RPMI8226 (cell line): ENCODE measurements at regions not wholly inside any gene's neighbourhood (a gene's known extent, or its start where the extent isn't known, plus 50 kb on each side); places are given as distances from the start of the nearest gene placed in this dataset.
A peak's percentile ranks its signal among the peaks of the same experiment; 100 is the strongest.
"Not testable (repeated sequence)": the region's sequence is repeated elsewhere in the genome, so short reads cannot be mapped to it uniquely, and the experiment has no call there.

Source experiments
- DNase-seq: peaks from one replicate; pipeline ENCODE4 v3.0.0-alpha.2; 2015

DNA sequence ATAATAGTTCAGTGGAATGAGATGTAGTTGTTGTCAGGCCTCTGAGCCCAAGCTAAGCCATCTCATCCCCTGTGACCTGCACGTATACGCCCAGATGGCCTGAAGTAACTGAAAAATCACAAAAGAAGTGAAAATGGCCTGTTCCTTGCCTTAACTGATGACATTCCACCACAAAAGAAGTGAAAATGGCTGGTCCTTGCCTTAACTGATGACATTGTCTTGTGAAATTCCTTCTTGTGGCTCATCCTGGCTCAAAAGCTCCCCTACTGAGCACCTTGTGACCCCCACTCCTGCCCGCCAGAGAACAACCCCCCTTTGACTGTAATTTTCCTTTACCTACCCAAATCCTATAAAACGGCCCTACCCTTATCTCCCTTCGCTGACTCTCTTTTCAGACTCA is 361.4 kb upstream of the ARRDC3 start:
- DNase-seq: not testable (repeated sequence)

DNA sequence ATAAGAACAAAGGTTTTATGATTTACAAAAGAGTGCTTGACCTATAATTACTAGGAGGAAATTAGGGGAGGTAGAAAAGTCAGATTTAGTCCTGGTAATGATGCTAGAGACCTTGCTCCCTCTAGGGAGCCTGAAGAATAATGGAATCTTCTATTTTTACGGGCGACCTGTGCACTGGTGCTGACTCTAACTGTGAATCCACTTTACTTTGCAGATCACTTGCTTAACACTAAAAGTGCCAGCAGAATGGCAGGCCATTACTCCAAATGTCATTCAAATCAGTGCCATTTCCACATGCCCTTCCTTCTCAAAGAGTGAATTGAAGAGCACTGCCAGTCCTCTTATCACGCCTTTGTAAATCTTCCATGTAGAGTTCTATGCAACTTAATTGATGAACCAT is 359.4 kb upstream of the ARRDC3 start:
- no peak for DNase-seq

DNA sequence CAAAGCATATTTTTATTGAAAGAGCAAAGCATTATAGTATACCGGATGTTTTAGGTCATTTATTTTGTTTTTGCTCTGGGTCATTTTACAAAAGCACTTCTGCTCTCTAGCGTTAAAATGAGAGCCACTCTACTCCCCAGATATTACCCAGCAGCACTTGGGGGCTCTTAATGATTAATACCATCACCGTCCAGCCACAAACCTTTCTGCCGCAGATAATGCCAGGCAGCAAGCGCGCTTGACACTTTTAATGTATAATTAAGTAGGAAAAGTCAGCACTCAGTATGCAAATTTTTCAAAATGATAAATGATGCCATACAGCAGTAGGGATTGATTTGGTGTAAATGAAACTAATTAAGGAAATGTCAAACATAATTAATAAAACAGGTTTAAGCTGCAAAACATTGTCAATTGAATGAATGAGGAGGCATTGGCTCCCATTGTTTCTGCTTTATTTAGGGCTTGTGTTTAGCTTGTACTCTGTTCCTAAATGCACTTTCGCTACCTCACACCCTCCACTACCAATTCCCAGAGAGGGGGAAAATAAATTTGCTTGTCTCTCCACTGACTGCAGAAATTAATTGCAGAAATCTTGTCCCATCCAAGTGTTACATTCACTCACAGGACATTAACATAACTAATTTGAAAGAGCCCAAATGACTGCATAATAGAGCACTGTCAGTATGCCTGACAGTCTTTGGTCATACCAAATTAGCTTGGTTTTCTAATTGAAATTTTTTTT is 358.8 kb upstream of the ARRDC3 start:
- DNase-seq: no peak

DNA sequence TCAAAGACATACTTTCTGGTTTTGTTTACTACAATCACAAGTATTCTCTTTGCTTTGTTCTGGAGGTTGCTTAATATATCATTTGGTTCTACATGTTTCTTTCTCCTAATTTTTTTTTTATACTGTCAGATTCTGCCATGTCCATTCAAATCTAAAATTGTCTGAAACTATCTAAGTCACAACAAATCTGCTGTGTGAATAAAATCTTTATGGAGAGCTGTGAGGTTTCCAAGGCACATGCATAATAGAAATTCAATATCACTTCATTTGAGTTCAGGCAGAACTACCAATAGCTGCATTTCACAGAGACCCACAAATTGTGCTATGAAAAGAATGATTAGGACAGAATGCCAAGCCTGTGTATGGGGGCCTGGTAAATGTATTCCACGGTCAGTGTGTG is 346.9 kb upstream of the ARRDC3 start:
- DNase-seq: no peak

DNA sequence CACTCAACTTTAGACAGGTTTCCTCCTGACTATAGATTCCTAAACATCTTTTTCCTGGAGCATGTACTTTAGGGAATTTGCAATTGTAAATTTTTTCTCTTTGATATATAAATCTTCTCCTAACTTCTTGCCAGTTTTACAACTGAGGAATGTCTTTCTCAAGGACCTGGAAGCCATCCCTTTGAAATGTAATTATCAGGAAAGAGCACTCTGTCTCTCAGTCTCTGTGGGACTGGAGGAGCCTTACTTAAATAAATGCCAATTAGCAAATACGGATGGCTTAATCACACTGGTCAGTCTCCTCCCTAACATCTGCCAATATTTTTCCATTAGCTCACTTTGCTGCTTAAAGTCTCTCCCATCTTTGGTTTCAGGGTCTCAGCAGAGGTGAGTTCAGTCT is 344.3 kb upstream of the ARRDC3 start:
- no peak for DNase-seq

DNA sequence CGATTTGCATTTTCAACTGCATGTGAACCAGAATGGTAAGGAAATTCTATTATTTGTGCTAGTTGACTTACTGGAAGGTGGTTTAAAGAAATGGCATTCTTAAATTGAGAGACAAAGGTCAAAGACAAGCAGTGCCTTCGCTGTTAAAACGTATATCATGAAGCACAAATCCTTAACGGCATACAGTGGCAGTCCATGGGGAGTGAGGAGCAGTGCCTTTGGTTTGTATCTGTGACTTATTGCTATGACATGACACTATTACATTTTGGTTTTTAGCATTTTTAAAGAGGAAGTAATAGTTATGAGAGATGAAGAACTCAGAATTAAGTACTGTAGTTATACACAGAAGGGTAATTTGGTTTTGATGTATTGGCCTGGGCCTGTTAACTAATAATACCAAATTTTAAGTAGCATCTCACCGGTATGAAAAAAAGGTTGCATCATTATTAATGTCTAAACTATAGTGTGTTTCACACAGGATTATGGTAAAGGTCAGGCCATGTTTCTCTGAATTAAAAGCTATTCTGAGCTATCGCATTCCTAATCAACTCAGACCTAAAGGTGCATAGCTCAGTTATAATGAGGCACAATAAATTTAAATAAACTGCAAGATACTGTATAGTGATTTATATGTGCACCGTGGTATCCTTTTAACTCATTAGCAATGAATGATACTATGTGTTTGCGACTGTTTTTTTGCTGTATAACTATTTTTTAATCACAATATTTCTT is 339.8 kb upstream of the ARRDC3 start:
- DNase-seq: no peak

DNA sequence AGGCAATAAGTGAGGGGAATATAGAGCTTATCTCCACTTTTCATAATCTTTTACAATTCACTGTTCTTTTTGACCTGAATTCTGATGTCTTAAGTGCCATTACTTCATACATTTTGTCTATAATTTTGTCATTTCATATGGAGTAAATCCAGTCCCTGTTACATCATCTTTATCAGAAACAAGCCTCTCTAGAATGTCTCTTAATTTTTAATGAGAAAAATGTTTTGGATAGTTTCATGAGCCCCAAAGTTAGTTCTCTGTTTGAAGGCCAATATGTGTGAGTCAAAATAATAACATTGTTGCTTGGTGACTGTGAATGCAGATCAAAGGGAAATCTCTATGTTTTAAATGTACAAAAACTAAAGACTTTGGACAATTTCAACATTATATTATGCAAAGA is 329.6 kb upstream of the ARRDC3 start:
- DNase-seq: no peak

DNA sequence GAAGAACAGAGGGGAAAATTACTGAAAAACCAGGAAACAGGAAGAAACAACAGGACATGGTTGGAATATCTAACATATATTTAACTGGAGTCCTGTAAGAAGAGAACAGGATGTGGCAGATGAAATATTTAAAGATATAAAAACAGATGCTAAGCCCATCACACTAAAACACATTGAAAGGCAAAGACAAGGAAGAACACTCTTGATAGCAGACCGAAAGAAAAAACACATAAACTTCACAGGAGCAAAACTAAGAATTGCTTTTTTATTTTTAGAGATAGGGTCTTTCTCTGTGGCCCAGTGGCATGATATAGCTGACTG is 324.4 kb upstream of the ARRDC3 start:
- no peak for DNase-seq

DNA sequence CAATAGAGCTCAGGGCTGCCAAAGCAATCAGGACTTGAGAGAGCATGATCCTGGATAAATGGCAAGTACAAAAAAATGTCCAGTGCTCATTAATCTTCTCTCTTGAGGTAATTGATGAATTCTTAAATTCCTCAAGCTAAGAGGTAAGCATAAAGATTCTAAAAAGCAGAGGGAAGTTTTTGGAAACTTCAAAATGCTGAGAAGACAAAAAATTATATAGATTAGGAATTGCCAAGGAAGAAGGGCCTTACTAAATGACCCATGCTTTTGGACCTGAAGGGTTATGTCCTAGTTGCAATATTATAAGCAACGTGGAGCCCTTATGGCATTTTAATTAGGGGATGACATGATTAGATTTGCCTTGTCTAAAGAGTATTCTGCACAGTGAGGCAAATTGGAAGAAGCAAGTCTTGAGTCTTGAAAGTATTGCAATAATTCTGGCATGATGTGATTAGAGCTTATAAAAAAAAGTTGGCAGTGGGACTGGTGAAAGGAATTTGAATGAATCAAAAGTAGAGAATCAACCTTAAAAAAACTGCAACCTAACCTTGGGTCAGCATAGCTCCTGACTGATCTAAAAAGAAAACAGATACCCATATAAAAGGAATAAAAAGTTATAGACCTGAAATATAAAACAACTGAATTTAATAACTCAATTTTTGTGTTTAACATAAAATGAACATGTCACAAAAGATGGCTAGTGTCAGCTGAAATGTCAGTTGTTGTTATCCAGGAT is 323.8 kb upstream of the ARRDC3 start:
- no peak for DNase-seq

DNA sequence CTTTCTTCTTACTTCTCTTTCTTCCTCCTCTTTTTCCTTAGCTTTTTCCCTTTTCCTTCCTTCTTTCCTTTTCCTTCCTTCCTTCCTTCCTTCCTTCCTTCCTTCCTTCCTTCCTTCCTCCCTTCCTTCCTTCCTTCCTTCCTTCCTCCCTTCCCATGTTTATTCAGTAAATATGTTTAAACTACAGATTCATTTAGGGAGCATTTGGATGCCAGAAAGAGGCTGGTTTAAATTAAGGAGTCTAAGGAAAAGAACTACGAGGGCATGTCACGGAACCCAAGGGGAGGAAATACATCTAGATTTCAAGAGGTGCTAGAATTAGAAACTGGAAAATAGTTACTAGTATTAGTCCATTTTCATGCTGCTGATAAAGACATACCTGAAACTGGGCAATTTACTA is 320.0 kb upstream of the ARRDC3 start:
- no peak for DNase-seq

DNA sequence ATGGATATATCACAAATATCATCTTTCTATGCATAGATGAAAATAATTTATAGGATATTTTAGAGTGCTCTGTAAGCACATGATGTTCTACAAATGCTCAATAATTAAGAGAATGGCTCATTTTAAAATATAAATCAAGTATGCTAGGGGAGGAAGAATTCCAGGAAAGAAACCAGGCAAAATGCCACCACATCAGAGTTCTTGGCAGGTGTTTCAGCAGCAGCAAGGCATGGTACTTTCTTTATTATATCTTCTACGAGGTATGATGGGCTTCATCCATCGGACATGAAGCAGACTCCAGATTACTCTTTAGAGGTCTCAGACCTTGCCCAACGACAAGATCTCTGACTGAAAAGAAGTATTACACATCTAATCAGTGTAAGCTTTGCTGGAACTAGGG is 316.3 kb upstream of the ARRDC3 start:
- DNase-seq: no peak

DNA sequence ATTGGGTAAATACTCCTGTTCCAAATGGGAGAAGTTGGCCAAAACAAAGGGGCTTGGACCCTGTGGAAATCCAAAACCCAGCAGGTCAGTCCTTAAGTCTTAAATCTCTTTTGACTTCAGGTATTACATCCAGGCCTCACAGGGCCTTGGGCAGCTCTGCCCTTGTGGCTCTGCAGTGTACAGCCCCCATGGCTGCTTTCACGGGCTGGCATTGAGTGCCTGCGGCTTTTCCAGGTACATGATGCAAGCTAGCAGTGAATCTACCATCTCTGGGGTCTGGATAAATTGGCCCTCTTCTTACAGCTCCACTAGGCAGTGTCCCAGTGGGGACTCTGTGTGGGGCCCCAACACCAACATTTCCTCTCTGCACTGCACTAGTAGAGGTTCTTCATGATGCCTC is 308.5 kb upstream of the ARRDC3 start:
- DNase-seq: no peak

DNA sequence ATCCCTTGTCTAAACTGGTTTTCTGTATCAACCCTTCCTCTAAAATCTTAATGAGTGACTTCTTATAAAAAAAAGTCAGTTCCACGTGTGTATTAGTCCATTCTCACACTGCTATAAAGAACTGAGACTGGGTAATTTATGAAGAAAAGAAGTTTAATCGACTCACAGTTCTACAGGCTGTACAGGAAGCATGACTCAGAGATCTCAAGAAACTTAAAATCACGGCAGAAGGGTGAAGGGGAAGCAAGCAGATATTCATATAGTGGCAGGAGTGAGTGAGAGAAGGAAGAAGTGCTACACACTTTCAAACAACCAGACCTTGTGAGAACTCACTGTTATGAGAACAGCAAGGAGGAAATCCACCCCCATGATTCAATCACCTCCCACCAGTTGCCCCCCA is 307.8 kb upstream of the ARRDC3 start:
- DNase-seq: no peak

DNA sequence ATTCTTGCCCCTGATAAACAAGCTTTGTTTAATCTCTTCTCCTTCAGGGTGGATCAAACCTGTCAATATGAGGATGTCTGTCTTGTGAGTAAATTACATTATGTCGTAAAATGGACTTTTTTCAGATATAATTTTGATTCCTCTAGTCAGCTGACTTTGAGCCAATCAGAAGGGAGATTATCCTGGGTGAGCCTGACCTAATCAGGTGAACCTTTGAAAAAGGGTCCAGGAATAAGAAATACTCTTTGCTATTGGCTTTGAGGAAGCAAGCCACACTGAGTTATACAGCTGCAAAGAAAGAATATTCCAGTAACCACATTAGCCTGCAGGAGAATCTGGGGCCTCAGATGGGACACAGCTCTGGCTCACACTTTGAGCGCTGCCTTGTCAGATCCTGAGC is 304.3 kb upstream of the ARRDC3 start:
- DNase-seq: no peak

DNA sequence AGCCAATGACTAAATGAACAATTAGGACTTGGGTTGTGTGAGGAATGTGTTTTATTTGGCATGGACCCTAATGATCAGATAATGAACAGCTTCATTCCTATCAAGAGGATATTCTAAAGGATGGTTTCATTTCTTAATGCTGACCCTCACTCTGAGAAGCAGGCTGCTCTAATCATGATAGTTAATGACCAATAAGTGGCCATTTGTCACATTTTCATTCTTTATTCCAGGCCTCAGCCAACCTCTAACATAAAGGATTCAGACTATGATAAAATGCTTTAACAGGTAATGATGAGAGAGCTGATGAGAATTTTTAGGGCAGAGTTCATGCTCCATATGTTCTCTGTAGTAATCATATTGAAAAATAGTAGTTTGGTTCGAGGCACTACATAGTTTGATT is 301.5 kb upstream of the ARRDC3 start:
- no peak for DNase-seq

DNA sequence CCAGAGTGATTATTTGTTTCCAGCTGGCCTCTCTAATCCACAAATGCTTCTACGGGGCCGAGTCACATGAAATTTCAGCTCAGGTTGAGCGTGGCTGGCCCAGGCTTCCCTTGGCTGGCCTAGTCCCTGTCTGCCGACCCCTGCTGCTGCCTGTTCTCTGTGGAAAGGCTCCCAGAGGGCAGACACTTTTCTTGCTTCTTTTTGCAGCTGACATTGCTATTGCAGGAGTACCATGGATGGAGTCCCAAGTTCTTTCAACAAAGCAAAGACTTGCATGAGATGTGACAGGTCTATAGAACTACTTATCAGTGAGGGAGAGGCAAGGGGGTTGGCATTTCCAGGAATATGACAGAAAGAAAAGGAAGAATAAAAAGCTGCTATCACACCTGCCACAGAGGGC is 287.4 kb upstream of the ARRDC3 start:
- no peak for DNase-seq

DNA sequence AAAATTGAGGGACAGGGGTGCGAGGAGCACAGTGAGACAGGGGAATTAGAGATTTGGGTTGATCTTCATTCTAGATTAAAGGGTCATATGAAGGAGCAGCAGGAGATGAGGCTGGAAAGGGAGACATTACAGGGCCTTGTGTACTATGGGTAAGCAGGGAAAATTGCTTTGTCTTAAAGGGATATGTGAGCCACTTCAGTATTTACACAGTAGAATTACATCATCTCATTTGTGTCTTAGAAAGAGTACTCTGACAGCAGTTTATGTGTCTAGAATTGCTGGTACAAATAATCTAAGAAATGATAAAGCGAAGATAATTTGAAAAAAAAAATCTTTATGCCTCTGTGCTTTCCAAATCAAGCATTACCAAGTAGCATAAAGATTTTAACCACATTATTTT is 287.0 kb upstream of the ARRDC3 start:
- no peak for DNase-seq

DNA sequence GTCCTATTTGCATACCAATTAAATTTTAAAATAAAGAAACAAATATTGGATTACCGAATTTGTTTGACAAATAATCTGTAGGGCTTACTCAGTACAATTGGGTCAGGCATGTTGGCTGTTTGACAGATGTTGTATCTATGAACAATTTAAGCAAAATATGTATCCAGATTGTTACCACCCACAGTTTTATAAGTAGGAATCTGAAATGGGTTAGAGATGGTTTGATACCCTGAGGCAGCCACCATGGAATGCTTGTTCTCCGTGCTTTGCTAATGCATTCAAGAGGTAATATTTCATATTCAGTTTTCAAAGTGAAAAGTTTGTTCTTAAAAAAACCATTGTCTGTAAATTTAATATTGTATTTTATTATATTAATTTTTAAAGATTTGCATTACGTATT is 285.1 kb upstream of the ARRDC3 start:
- no peak for DNase-seq

DNA sequence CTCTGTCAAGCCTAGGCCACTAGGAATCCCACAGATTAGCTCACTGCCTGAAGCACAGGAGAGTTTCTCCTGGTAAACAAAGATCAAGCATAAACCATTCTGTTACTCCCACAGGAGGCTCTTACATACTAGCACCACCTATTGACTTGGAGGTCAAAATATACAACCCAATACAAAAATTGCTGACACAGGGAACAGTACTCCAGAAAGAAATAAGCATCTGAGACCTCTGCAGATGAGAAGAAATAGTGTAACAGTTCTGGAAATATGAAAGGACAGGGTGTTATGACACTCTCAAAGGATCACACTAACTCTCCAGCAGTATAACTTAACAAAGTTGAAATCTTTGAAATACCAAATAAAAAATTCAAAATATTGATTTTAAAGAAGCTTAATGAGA is 269.6 kb upstream of the ARRDC3 start:
- no peak for DNase-seq

DNA sequence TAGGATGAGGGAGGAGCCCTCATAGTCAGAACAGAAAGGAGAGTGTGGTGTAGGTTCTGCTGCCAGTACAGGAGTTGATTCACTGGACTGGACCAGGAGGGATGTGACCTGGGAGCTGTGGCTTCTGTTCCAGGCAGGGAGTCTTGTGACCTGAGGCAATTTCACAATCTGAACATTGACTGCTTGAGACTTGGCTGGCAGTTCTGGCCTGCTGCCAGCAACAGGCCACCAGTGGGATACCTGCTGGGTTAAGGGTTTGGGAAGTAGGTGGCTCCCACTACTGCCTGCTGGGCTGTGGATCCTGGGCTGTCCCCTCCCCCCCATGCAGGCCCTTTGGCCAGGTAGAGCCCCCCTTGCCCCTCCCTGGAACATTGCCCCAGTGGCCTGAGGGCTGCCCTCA is 268.6 kb upstream of the ARRDC3 start:
- no peak for DNase-seq

DNA sequence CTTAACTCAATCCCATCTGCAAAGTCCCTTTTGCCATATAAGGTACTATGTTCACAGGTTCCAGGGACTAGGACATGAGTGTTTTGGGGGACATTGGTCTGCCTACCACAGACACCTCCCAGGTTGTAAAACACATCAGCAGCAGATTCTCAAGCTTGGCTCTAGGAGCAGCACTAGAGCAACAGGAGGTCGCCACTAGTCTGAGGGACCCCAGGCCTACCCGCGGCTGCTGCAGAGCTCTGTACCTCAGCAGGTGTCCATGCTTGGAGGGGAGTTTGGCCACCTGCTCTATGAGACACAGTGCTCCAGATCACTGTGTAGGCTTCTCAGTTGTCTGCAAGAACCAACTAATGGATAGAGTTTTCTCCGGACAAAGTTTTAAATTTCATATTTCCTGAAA is 262.2 kb upstream of the ARRDC3 start:
- DNase-seq: no peak

DNA sequence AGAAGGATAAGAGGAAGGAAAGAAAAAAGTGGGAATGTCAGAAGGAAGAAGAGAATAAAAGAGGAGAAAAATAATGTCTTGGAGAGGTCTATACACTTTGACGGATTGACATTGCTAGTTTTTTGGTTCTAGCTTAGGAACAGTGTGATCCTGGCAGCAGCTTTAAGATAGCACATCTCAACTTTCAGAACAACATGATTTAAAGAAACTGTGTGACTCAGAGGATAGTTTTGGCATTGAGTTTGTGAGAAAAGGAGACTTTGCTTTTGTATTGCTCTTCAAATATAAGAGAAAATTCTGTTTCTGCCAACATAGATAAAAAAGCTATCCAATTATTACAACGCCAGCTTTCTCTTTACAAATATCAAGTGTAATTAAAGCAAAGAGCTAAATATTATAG is 260.7 kb upstream of the ARRDC3 start:
- no peak for DNase-seq

DNA sequence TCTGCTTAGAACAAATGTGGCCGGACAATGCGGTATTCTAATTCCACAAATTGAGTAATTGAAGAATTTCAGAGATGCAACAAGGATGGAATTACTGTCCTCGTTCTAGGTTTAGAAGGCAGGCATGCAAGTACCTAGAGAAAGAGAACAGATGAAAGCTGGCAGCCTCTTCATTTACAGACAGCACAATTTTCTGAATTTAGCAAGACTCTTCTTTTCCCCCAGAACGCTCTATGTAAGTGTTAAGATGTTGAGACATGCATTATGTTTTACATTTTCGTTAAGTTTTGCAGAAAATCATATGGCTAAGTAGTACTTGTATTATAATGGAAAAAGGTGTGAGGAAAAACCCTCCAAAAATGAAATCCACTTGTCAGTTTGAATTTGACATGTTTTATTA is 259.5 kb upstream of the ARRDC3 start:
- DNase-seq: no peak

DNA sequence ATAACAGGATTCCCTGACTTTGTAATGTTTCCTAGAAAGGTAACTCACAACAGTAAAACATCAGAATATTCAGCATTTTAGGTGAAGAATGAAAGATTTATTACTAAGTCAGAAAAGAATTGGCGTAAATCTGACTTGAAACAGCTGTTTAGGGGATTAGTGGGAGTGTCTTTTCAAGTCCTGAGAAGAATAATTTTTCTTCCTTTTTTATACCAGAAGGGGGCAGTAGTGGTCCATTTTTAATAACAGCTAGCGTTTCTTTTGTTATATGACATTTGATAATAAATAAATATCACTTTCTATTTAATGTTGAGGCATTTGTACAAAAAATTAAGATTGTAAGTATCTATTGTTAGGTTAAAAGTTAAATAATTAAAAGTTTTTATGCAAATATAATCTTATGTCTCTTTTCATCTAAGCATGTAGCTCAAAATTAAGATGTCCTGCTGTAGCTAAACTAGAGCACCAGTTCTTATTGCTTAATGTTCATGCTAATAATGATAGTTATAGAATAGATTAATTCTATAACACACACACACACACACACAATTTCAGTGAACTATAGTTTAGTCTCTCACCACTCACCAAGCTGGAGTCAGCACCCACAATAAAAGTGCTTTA is 258.7 kb upstream of the ARRDC3 start:
- peak; percentile 63 for DNase-seq
